ENCODE measurements at regions not wholly inside any gene's neighbourhood (a gene's known extent, or its start where the extent isn't known, plus 50 kb on each side); places are given as distances from the start of the nearest gene placed in this dataset.

DNA sequence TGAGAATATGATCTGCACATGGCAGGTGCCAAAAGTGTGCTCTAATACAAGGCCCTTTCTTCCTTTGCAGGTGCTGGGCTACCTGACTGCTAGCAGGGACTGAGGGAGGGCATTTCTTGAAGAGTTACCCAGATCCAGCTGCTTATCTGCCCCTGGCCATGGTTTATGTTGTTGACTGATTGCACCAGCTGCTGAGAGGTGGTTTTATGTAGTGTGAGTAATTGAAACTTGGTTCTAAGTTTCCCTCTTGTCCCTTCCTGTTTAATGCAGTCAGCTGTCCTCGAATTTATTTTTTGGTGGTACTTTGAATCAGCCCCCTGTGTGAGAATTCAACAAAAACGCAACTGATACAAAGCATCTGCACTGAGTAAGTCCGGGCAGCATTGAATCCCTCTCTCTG is 288.3 kb upstream of the C2CD4B start:
- TF ChIP-seq POLR2AphosphoS5 (IDR thresholded peaks at IDR 0.05; ENCODE audit: low read depth, low read length) (no peak), POLR2A (IDR thresholded peaks at IDR 0.05; ENCODE audit: low read depth, low read length) (no peak), TAF1 (IDR thresholded peaks at IDR 0.05; ENCODE audit: low read depth, low read length) (no peak), SPI1 (IDR thresholded peaks at IDR 0.05; ENCODE audit: low read depth, low read length) (no peak)
